Ishikawa (cell line): ENCODE measurements at regions not wholly inside any gene's neighbourhood (a gene's known extent, or its start where the extent isn't known, plus 50 kb on each side); places are given as distances from the start of the nearest gene placed in this dataset.

ENCODE experiments used
- CEBPB ChIP-seq: IDR thresholded peaks from 2 replicates; pipeline ENCODE4 v1.6.1; 2012
- CREB1 ChIP-seq: IDR thresholded peaks from 2 replicates; pipeline ENCODE4 v1.6.1; 2012; ENCODE audit warnings: low read depth
- EGR1 ChIP-seq: IDR thresholded peaks from 2 replicates; pipeline ENCODE4 v1.6.1; 2012
- EP300 ChIP-seq: IDR thresholded peaks from 2 replicates; pipeline ENCODE4 v1.6.1; 2012; ENCODE audit warnings: borderline replicate concordance
- FOXM1 ChIP-seq: IDR thresholded peaks from 2 replicates; pipeline ENCODE4 v1.6.1; 2012; ENCODE audit warnings: low read depth, borderline replicate concordance
- MAX ChIP-seq: IDR thresholded peaks from 2 replicates; pipeline ENCODE4 v1.6.1; 2012
- NFIC ChIP-seq: IDR thresholded peaks from 2 replicates; pipeline ENCODE4 v1.6.1; 2012
- RAD21 ChIP-seq: IDR thresholded peaks from 2 replicates; pipeline ENCODE4 v1.6.1; 2012; ENCODE audit warnings: low read depth
- REST ChIP-seq: IDR thresholded peaks from 2 replicates; pipeline ENCODE4 v1.6.1; 2012; ENCODE audit warnings: low read depth, mild to moderate bottlenecking
- TAF1 ChIP-seq: IDR thresholded peaks from 2 replicates; pipeline ENCODE4 v1.6.1; 2012; ENCODE audit warnings: low read depth, mild to moderate bottlenecking
- TCF12 ChIP-seq: IDR thresholded peaks from 2 replicates; pipeline ENCODE4 v1.6.1; 2012; ENCODE audit warnings: low read depth
- TEAD4 ChIP-seq: IDR thresholded peaks from 2 replicates; pipeline ENCODE4 v1.6.1; 2012
- USF1 ChIP-seq: IDR thresholded peaks from 2 replicates; pipeline ENCODE4 v1.6.1; 2012
- YY1 ChIP-seq: IDR thresholded peaks from 2 replicates; pipeline ENCODE4 v1.6.1; 2012; ENCODE audit warnings: low read depth
- ZBTB7A ChIP-seq: IDR thresholded peaks from 2 replicates; pipeline ENCODE4 v1.6.1; 2012; ENCODE audit warnings: low read depth

GRCh38 chr3:147216143-147216673 lies 190.1 kb downstream of the ZIC4 start:
- TF ChIP-seq TCF12 (no peak), RAD21 (no peak), FOXM1 (no peak), TEAD4 (no peak), MAX (no peak), NFIC (no peak), CEBPB (no peak), EGR1 (no peak), REST (no peak), EP300 (no peak), USF1 (no peak), YY1 (no peak), ZBTB7A (no peak), TAF1 (no peak), CREB1 (no peak)

GRCh38 chr3:147215660-147216059 lies 190.7 kb downstream of the ZIC4 start:
- no peak for TF ChIP-seq MAX
- no peak for TF ChIP-seq REST

- TF ChIP-seq NFIC (no peak), REST (no peak), YY1 (no peak), MAX (no peak), CEBPB (no peak)
Observed at GRCh38 chr3:147213633-147214032, 192.7 kb downstream of the ZIC4 start.

GRCh38 chr3:147210676-147211075 lies 195.7 kb downstream of the ZIC4 start:
- TF ChIP-seq TEAD4 (no peak), FOXM1 (no peak), TCF12 (no peak), EP300 (no peak), ZBTB7A (no peak), REST (no peak), NFIC (no peak), CEBPB (no peak), EGR1 (no peak)
